NCI-H1417 (cell line): ENCODE measurements at regions not wholly inside any gene's neighbourhood (a gene's known extent, or its start where the extent isn't known, plus 50 kb on each side); places are given as distances from the start of the nearest gene placed in this dataset.
"Not testable (repeated sequence)": the region's sequence is repeated elsewhere in the genome, so short reads cannot be mapped to it uniquely, and the experiment has no call there.

Source experiments
- DNase-seq, 3 experiments: peaks; one replicate each; lab custom pipeline; 2025; lab: John Stamatoyannopoulos, UW

DNA sequence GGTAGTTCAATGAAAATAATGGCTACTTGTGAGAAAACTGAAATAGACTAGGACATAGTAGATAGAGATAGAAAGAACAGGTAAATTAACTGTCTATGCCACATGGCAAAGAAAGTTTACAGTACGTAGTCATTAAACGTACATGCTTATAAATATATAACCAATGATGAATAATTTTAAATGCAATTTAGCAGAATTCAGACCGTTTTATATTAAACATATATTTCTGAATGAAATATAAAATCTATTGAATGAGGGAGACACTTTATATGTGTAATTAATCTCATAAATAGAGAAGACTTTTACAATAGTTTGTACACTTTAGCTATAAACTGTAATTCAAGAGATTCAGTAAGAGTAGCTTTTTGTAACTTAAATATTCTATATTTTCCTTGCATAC lies 124.4 kb upstream of the VPREB1 start:
- DNase-seq = no peak

DNA sequence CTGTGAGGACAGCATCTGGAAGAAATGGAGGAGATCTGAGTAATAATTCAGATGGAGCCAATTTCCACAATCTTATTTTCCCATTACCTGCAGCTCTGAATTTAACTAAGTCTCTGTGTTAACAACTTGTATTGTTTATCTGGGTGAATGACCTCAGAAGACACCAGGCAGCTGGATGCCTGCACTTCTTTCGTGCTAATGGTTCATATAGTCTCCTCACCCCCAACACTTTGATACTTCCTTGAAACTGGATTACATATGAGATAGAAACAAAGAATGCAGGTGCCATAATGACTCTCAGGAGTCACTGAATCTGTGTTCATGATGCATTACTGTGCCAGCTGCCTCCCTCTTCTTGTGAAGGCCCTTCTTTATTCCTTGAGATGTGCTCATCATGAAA lies 125.6 kb upstream of the VPREB1 start:
- DNase-seq = no peak

DNA sequence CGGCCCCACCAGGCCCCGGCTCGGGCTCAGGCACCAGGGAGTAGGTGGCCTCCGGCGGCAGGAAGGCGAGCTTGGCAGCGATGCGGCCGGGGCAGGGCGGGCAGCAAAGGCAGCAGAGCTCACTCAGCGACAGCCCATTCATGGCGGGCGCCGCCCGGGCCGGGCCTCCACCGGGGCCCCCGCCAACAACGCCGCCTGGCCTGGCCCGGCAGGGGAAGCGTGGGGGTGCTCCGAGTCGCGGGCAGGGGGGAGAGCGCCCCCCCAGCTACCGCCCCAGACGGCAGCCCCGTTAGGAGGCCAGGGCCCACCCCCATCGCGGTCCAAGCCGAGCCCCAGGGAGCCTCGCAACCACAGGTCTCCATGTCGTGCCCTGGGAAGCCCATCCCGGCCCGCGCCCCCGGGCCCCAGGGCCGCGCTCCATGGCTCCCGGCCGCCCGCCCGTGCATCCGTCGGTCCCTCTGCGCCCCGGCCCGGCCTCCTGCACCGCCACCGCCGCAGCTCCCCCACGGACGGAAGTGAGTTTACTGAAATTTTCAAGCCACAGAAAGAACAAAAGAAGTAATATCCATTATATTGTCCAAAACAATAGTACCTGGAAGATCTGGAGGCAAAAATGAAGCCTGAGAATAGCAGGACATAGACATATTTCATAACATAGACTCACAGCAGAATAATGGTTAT lies 126.6 kb upstream of the VPREB1 start:
- DNase-seq = not testable (repeated sequence)

DNA sequence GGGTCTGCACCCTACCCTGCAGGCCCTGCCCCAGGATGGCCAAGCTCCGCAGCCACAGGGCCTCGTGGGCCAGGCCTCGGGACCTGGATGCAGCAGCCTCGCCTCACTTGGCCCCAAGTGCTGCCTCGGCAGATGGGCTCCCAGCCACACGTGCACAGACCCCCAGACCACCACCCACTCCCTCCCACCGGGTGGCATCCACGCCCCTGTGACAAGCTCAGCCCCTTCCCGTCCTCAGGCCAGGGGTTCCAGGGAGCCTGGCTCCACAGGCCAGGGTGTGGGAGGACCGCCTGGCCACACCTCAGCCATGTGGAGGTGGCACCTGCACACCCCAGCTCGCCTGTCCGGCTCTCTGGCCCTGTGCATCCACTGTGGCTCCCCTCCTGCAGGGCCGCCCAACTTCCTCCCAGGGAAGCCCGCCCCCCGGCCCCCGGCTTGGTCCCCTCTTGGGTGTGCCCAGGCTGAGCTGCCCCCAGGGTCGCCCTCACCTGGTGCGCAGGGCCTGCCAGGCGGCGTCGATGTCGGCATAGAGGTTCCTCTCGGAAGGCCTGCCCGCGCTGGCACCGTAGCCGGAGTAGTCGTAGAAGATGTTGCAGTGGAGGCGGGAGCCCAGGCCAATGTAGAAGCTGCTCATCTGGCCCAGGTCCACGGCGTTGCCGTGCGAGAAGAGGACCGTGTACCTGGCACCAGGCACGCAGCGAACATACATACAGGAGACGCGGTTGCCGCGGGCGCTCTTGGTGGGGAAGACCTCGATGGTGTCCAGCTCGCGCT lies 127.4 kb upstream of the VPREB1 start:
- DNase-seq = not testable (repeated sequence)

DNA sequence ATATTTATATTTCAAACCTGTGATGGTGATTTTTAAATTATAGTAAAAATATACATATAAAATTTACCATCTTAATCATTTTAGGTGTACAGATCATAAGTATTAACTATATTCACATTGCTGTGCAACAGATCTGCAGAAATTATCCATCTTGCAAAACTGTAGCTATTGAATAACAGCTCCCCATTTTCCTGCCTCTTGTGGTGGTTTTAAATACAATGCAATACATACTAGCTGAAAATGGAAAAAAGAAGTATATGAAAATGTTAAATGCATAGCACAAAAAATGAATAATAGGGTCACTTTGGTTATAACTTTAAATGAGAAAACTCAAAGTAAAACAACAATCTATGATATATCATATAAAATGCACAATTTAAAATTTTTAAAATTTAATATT lies 130.9 kb upstream of the VPREB1 start:
- DNase-seq = no peak

DNA sequence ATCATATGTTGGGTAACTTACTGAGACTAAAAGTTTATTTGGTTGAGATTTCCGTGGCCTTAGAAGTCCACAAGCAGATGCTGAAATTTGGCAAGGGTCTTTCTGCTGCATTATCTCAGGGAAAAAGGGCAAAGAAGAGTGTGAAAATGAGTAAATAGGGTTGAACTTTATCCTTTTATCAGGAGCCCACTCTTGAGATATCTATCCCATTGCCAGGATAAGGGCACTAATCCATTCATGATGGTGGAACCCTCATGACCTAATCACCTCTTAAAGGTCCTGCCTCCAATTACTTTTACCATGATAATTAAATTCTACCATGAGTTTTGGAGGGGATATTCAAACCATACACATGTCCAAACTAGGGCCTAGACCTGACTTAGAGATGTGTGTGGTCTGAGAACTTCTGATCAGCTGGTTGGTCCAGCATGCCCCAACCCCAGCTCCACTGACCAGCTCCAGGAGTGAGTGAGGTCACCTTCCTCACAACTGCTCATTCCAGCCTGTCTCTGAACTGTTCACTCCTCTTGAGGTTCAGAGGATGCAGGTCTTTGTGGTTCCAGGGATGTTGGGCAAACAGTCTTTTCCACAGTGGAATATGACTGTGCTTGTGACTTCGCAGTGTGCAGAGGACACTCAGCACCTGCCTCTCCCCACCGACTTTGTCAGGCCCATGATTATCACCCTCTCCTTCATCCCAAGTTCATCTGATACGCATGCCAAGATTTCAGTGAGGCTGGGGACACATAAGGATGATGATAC lies 130.1 kb upstream of the TOP3B start:
- DNase-seq = no peak

DNA sequence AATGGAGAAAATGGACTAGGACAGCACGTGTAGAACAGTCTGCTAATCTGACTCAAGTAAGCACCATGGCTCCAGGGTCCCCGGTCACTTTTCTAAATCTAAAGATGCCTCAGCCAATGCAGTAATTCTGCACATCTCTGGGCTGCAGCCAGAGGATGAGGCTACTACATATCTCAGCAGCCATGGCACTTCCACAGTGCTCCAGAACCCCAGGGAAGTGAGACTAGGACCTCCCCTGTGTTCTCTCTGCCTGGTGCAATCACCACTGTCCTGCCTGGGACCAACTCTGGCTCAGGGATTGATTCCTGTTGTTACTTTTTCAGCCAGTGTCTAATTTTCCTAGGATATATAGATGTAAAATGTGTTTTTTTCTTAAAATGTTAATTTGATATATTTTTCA lies 129.4 kb upstream of the TOP3B start:
- no peak for DNase-seq

DNA sequence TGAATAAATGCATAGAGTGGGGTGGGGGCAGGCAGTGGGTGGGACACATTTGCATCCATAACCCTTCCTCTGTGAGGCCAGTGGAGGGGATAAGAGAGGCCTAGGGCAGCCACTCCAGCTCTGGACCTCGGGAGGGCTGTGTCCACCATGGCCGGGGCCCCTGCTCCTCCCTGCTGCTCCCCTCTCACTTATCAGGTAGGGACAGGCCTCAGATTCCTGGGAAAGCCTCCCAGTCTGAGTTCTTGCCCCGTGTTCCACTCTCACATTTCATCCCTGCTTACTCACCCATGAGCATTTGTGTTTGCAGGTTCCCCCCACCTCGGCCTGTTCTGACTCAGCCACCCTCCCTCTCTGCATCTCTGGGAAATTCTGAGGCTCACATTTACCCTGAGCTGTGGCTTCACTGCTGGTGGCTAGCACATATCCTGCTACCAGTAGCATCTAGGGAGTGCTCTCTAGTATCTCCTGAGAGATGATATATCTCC lies 128.7 kb upstream of the TOP3B start:
- DNase-seq = no peak

DNA sequence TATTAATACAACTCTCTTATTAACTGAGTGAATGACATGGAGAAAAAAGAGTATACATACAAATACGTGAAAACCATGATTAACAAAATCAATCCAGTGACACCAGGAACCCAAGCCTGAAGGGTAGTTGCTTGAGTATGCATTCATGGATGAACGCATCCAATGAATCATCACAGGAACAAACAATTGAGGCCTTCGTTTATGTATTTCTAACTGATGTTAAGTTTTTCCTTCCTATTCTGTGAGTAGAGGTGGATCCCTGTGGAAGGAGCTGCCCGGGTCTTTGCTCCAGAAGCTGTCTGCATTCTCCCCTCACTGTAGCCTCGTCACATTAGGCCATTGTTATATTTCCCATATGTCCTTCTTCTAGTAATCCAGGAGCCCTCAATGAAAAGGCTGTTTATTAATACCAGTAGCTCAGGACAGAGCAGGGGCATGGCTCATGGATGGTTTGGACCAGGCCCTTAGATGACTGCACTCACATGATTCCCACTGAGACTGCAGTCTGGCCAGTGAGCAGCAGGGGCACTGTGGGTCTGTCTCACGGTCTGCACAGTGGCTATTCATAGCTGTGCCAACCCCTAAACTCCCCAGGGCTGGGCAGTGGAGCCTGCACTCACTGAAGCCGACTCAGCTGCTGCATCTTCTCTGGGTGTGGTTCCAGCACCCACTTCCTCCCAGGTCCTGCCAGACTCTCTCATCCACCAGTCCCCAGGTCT lies 128.1 kb upstream of the TOP3B start:
- DNase-seq = peak in 2 of 3 experiments; percentile 2 to 5

DNA sequence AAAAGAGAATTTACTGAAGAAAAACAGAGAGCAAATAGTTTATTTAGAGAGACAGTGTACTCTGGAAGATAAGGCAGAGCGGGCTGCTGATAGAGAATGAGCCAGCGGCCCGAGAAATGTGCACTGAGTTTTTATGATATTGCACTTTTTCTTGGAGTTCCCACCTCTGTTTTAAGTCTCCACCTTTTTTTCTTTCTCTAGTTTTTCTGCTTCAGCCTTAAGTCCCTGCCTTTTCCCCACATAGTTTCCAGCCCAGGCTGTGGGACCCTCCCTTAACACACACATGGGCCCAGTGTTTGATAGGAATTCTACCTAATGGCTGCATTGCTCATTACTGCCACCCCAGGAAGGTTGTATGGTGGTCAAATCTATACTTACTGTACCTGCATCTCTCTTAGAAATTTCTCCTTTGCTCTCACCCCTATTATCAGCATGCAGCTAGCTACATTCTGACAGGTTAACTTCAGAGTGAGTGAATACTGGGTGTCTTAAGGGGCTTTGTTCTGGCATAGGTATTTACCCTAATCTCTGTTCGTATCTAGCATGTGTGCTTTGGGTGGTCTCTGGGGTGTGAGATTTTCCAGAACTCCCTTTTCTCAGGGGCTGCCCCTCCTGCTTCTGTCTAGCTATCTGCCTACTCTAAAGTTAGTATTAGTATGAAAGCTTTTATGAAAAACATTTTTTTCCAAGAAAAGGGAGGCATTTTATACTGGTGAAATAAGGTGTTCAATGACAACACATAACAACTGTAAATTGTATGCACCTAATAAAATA lies 127.3 kb upstream of the TOP3B start:
- DNase-seq = no peak

DNA sequence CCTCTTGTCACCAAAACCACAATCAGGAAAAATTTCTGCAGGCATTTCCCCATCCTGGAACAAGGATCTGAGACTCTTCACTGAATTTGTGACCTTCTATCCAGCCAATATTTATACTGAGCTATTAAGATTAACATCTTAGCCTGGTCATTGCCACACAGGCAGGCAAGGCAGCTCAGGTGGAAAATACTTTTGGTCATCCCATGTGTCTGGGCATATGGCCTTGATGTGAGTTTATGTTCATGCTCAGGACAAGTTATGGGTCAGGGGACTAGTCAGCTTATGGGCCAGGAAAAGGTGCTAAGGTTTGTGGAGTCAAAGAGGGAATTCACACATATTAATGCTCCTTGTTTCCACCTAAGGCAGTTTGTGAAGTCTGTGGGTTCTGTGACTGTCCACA lies 124.3 kb upstream of the TOP3B start:
- DNase-seq = no peak

DNA sequence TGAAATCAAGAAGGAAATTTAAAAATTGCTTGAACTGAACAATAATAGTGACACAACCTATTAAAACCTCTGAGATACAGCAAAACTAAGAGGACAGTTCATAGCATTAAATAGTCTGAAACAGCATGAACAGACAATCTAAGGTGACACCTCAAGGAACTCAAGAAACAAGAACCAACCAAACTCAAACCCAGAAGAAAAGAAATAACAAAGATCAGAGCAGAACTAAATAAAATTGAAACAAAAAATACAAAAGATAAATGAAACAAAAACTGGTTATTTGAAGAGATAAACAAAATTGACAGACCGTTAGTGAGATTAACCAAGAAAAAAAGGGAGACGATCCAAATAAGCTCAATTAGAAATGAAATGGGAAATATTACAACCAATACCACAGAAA lies 122.8 kb upstream of the TOP3B start:
- DNase-seq = no peak

DNA sequence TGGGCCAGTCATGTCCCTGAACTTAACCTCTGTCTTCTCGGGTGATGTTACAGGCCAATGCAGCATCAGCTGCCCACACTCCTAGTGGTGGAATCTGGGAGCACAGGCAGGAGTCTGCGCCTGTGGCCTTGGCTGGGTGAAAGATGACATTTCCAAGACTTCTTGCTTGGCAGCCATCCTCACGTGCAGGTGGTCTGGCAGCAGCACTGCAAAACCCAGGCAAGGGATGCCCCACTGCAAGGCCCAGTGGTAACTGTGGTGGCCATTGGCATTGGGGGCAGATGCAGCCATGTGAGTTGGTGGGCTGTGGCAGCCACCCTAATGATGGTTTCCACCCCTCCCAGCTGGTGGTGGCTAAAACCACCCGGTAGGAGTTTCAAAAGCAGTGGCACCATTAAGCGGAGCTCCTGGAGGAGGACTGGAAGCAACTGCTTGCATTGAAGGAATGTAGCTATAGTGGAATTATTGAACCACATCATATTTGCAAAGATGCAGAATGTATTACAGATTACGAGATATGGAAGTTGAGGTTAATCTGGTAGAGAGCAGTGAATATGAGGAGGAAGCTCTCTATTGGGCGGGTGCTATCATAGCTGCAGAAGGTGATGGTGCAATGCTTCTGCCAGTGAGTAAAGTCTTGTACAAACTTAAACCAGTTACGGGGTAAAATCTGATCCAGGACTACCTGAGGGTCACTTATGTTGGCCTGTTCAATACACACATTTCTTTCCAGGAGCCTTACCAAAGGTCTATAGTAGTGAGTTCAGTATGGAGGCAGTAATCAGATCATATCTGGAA lies 120.7 kb upstream of the TOP3B start:
- DNase-seq = no peak

DNA sequence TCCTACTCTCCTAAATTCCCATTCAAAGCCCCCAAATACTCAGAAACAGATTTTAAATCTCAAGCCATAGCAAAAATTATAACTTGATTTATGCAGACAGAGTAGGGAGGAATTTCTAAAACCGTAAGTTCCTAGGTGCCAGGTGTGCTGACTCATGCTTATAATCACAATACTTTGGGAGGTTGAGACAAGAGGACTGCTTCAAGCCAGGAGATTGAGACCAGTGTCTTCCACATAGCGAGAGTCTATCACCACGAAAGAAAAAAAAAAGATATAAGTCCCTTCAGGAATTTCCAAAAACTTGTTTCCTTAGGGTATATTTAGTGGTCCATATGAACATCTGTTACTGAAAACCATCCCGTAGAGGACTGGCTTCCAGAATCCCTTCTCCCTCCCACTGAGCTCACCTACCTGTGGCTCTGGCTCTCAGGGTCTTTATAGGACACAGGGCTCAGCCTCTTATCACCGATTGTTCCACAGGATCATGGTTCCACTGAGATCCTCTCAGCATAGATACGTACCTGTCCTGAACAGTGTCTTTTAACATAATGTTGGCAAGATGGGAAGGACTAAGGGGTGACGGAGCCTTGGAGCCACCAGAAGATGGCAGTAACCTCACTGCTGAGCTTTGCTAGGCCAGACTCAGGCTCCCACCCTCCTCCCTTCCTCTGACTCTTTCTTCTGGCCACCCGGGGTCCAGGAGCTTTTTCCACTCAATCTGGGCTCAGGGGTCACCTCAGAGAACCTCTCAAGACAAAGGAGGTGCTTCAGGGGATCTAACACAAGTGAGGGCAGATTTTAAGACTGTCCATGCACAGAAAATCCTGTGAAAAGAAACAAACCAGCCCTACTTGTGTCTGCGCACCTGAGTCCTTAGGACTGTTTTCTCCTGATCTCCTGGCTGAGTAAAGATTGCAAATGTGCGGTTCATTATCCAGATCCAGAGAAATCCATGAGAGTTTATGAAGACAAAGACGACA lies 117.5 kb upstream of the TOP3B start:
- no peak for DNase-seq

DNA sequence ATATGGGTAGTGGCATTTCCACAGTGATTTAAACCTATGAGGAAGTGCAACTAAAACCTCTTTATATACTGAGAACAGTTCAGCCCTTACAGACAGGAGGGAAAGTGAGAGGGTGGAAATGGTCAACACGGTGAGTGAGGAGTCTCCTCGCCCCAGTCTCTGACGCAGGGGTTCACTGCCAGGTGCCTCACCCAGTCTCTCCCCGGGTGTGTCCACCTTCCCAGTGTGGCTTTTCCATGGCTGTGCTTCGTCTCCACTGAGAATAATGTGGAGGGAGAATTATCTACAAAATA lies 116.6 kb upstream of the TOP3B start:
- DNase-seq = no peak

DNA sequence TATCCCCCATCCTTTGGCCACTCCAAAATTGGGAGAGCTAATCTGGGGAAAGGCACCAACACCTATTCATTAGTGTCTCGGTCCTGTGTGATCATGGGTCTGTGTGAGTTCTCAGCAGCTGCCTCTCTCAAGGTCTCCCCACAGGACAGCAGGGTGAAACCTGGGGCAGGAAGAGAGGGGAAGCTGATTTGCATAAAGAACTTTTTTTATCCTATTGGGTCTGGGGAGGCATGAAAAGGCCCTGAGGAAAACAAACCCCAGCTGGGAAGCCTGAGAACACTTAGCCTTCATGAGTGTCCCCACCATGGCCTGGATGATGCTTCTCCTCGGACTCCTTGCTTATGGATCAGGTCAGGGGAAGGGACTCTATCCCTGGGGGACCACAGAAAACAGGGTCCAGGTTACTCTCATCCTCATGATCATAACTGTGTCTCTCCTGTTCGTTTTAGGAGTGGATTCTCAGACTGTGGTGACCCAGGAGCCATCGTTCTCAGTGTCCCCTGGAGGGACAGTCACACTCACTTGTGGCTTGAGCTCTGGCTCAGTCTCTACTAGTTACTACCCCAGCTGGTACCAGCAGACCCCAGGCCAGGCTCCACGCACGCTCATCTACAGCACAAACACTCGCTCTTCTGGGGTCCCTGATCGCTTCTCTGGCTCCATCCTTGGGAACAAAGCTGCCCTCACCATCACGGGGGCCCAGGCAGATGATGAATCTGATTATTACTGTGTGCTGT lies 116.0 kb upstream of the TOP3B start:
- DNase-seq = no peak

DNA sequence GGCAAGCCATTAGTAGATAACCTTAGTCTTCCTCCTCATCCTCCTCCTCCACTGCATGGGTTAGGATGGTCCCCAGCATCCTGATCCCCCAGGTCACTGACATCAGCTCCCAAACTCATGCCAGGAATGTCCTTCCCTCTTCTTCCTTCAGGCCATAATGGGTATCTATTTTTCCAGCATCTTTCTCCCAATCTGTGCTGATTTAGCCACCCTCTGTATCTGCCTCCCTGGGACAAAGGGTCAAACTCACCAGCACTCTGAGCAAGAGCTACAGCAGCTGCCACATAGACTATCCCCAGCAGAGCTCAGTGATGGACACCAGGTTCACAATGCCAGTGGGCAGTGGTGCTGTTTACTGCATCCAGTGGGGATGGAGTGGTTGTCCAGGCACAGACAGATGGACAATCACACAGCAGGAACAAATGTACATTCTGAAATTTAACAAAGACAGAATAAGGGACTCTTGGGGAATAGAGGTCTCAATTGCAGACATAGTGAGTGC lies 115.2 kb upstream of the TOP3B start:
- DNase-seq = no peak

DNA sequence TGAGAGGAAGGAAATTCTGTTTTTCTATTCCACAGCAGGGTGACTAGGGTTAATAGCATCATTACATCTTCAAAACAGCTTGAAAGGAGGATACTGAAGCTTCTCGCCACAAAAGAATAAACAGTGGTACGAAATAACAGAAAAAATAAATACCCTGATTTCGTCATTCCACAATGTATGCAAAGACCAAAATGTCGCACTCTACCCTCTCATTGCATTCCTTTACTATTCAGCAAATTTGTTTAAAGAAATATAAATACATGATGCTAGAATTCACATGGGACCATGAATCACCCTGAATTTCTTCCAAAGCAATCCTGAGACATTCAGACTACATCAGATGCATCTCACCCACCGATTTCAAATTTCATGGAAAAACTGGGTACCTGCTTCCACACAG lies 112.3 kb upstream of the TOP3B start:
- DNase-seq = no peak

DNA sequence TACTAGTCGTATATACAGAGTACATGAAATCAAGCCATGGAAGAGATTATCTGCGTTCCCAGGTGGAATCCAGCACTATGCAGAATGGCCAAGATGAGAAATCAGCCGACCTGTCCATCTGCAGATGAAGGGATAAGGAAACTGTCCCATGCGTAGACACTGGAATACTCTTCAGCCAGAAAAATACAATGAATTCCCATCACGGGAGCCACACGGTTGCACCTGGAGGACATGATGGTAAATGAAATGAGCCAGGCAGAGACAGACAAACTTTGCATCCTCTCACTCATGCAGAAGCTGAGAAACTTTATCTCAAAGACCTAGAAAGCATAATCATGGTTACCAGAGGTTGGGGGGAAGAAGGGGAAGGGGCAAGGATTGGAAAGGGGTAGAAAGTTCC lies 111.9 kb upstream of the TOP3B start:
- no peak for DNase-seq
